Keratinocyte (primary cell): ENCODE measurements at regions not wholly inside any gene's neighbourhood (a gene's known extent, or its start where the extent isn't known, plus 50 kb on each side); places are given as distances from the start of the nearest gene placed in this dataset.

Experiments
- DNase-seq: peaks from one replicate; pipeline ENCODE4 v3.0.0-alpha.2; 2011; ENCODE audit warnings: low read depth, missing footprints, low spot score
- FAIRE-seq: peaks from 2 replicates; lab custom pipeline; 2011; peaks lifted over from hg19 to GRCh38; lab: Jason Lieb, UNC
- H2AFZ ChIP-seq: 2 replicates; pipeline ENCODE4 v1.6.0; 2012; ENCODE audit warnings: low read length, control low read depth, inconsistent platforms; ENCODE audit not compliant: control insufficient read depth
- H3K27ac ChIP-seq: 2 replicates; pipeline ENCODE4 v1.5.1; 2011; ENCODE audit warnings: low read length; ENCODE audit not compliant: control insufficient read depth, insufficient read depth
- H3K27me3 ChIP-seq: 3 replicates; pipeline ENCODE4 v1.6.0; 2011; ENCODE audit warnings: low read length; ENCODE audit not compliant: control insufficient read depth, insufficient read depth; ENCODE audit errors: extremely low read depth
- H3K36me3 ChIP-seq, 2 experiments: 2 replicates in 1 of 2; 3 replicates in 1 of 2; pipeline ENCODE4 v1.5.1; 2011; ENCODE audit warnings: low read length in 2 of 2, mild to moderate bottlenecking in 1 of 2; ENCODE audit not compliant: control insufficient read depth in 2 of 2, insufficient read depth in 2 of 2; ENCODE audit errors: extremely low read depth in 1 of 2
- H3K4me1 ChIP-seq: 3 replicates; pipeline ENCODE4 v1.5.1; 2011; ENCODE audit warnings: low read length; ENCODE audit not compliant: control insufficient read depth, insufficient read depth; ENCODE audit errors: extremely low read depth
- H3K4me2 ChIP-seq: 3 replicates; pipeline ENCODE4 v1.6.0; 2011; ENCODE audit warnings: low read depth, low read length; ENCODE audit not compliant: control insufficient read depth, insufficient read depth; ENCODE audit errors: extremely low read depth
- H3K4me3 ChIP-seq, 3 experiments: fragments of 200-600 bp in 1 of 3; sonication (generic) in 1 of 3; 2 replicates in 2 of 3; 3 replicates in 1 of 3; pipeline ENCODE4 v1.5.1; 2011 to 2016; ENCODE audit warnings: low read length in 3 of 3, mild to moderate bottlenecking in 3 of 3, control low read depth in 2 of 3, inconsistent platforms in 1 of 3, low read depth in 1 of 3, mixed read lengths in 1 of 3, mixed run types in 1 of 3, moderate library complexity in 1 of 3; ENCODE audit not compliant: control insufficient read depth in 2 of 3, insufficient read depth in 2 of 3; ENCODE audit errors: extremely low read depth in 1 of 3
- H3K79me2 ChIP-seq: 2 replicates; pipeline ENCODE4 v1.6.0; 2012; ENCODE audit warnings: low read length; ENCODE audit not compliant: control insufficient read depth, insufficient read depth
- H3K9ac ChIP-seq: 3 replicates; pipeline ENCODE4 v1.6.0; 2011; ENCODE audit warnings: low read length; ENCODE audit not compliant: control insufficient read depth, insufficient read depth; ENCODE audit errors: extremely low read depth
- H3K9me1 ChIP-seq: 3 replicates; pipeline ENCODE4 v1.6.0; 2011; ENCODE audit warnings: low read length; ENCODE audit not compliant: control insufficient read depth, insufficient read depth; ENCODE audit errors: extremely low read depth
- H3K9me3 ChIP-seq: 2 replicates; pipeline ENCODE4 v1.5.1; 2012; ENCODE audit warnings: low read depth, low read length; ENCODE audit not compliant: control insufficient read depth
- H4K20me1 ChIP-seq: 3 replicates; pipeline ENCODE4 v1.6.0; 2011; ENCODE audit warnings: low read length; ENCODE audit not compliant: control insufficient read depth, insufficient read depth; ENCODE audit errors: extremely low read depth
- CTCF ChIP-seq, 3 experiments: IDR thresholded peaks in 1 of 3; conservative IDR thresholded peaks in 1 of 3; optimal IDR thresholded peaks in 1 of 3; 2 replicates in 2 of 3; 3 replicates in 1 of 3; pipeline versions ENCODE3 to v1.5.1; 2011; ENCODE audit warnings: low read length in 3 of 3, mild to moderate bottlenecking in 3 of 3, moderate library complexity in 2 of 3, control low read depth in 1 of 3, inconsistent platforms in 1 of 3; ENCODE audit not compliant: insufficient read depth in 2 of 3; ENCODE audit errors: extremely low read depth in 1 of 3
- EZH2 ChIP-seq: IDR thresholded peaks from one replicate; pipeline ENCODE4 v1.6.1; 2012; ENCODE audit warnings: inconsistent platforms, mild to moderate bottlenecking, low read length, moderate library complexity
- dilution Hi-C: fragments of 300-500 bp; cut with MboI; formaldehyde crosslinking; loops from one replicate; pipeline ENCODE4 v1.7.0; 2020; ENCODE audit warnings: low sequenced_read_pairs; ENCODE audit not compliant: extremely low pct_ligation_motif_present

- Histone ChIP-seq H3K4me2 (no peak overlapping the region), H3K9me3 (no peaks in the 10 kb centered on the region), H3K27ac (no peak overlapping the region), H3K79me2 (no peaks in the 10 kb centered on the region), H3K27me3 (no peaks in the 10 kb centered on the region), H3K9me1 (no peaks in the 10 kb centered on the region), H3K9ac (no peak overlapping the region), H3K36me3 (no peaks in the 10 kb centered on the region), H4K20me1 (no peaks in the 10 kb centered on the region), H3K4me1 (peaks cover 6% of the 10 kb centered on the region), H2AFZ (no peak overlapping the region), H3K4me3 (no peak overlapping the region)
- dilution Hi-C loops, result no loop called here
- FAIRE-seq (no peak), DNase-seq (no peak)
- TF ChIP-seq CTCF (optimal IDR thresholded peaks at IDR 0.05 in 1 of 3, IDR thresholded peaks at IDR 0.05 in 1 of 3, conservative IDR thresholded peaks at IDR 0.05 in 1 of 3; ENCODE audit: extremely low read depth in 1 of 3, insufficient read depth in 2 of 3, low read length in 3 of 3) (no peak), EZH2 (no peak)
Observed at GRCh38 chr2:145654156-145654555, 1134.2 kb upstream of the ZEB2 start.

- Histone ChIP-seq H3K9me3 (no peaks in the 10 kb centered on the region), H3K27ac (no peak overlapping the region), H3K27me3 (no peaks in the 10 kb centered on the region), H3K4me1 (peaks cover 6% of the 10 kb centered on the region), H3K79me2 (no peaks in the 10 kb centered on the region), H2AFZ (no peak overlapping the region), H3K4me2 (no peak overlapping the region), H3K9me1 (no peaks in the 10 kb centered on the region), H3K36me3 (no peaks in the 10 kb centered on the region), H3K4me3 (no peak overlapping the region), H4K20me1 (no peaks in the 10 kb centered on the region), H3K9ac (no peak overlapping the region)
- no peak for DNase-seq
- dilution Hi-C loops, result no loop called here
- FAIRE-seq, result no peak
- TF ChIP-seq CTCF (optimal IDR thresholded peaks at IDR 0.05 in 1 of 3, IDR thresholded peaks at IDR 0.05 in 1 of 3, conservative IDR thresholded peaks at IDR 0.05 in 1 of 3; ENCODE audit: extremely low read depth in 1 of 3, insufficient read depth in 2 of 3, low read length in 3 of 3), result no peak
- no peak for TF ChIP-seq EZH2
Observed at GRCh38 chr2:145653553-145653952, 1133.6 kb upstream of the ZEB2 start.
